ENCODE measurements at regions not wholly inside any gene's neighbourhood (a gene's known extent, or its start where the extent isn't known, plus 50 kb on each side); places are given as distances from the start of the nearest gene placed in this dataset.

DNA sequence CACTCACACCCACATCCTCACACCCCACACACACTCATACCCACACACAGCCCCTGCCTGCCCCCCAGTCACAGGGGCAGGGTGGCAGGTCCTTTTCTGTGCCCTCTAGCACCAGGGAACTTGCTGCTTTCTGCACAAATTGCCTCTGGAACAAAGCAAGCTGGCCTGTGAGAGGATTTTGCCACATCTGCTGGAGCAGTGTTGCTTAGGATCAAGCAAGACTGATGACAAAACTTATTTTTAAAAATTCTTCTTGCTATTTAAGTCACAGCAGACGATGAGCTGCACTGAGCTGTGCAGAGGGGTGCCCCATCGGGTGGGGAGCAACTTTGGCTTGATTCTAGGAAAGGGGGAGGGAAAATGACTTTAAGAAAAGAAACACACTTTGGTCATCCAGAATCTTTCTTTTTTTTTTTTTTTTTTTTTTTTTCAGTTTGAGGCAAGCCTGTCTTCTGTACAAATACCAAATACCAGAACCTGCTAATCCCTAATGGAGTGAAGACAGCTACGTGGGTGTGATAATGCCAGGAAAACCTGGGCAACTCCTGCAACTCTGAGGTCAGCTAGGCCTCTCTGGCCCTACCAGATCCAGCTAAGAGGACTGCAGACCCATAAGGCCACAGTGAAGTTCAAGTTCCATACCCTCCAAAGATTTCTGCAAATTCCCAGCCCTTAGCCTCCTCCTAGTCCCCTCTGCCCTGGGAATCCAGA lies 195.3 kb downstream of the ABHD5 start:
- Mint-ChIP-seq H3K27me3 (peaks cover 3% of the 10 kb centered on the region), H3K4me1 (ENCODE audit: low read depth) (no peaks in the 10 kb centered on the region), H3K9me3 (ENCODE audit: low read depth) (no peaks in the 10 kb centered on the region), H3K4me3 (no peak overlapping the region), H3K36me3 (no peaks in the 10 kb centered on the region), H3K27ac (no peak overlapping the region)

- Mint-ChIP-seq H3K36me3 (no peaks in the 10 kb centered on the region), H3K4me3 (no peak overlapping the region), H3K27me3 (peaks cover 29% of the 10 kb centered on the region), H3K9me3 (ENCODE audit: low read depth) (no peaks in the 10 kb centered on the region), H3K4me1 (ENCODE audit: low read depth) (peaks cover 9% of the 10 kb centered on the region), H3K27ac (no peak overlapping the region)
These were observed 201.3 kb downstream of the ABHD5 start for GRCh38 chr3:43892061-43892460.

DNA sequence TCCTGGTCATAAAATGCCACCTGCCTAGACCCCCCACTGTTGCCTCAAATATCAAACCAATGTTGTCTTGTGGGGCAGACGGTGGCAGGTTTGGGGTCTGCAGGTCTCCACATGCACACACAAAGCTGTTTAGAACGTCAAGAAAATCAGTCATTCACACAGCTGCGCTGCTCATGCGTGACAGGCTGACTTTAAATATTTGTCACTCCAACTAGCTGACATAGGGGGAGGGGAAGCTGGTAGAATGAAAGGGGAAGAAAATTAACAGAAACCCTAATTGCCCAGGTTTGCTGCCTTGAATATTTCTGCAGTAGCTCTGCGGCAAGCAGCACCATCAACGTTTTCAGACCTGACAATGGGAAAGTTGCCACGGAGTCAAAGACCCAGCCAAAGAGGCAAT lies 201.8 kb downstream of the ABHD5 start:
- Mint-ChIP-seq H3K27ac (no peak overlapping the region), H3K4me3 (no peak overlapping the region)

GRCh38 chr3:43893727-43894126 lies 203.0 kb downstream of the ABHD5 start:
- Mint-ChIP-seq H3K9me3 (ENCODE audit: low read depth) (no peaks in the 10 kb centered on the region), H3K27ac (no peak overlapping the region), H3K4me3 (peak overlapping the region; percentile 72), H3K27me3 (peaks cover 35% of the 10 kb centered on the region), H3K4me1 (ENCODE audit: low read depth) (peaks cover 9% of the 10 kb centered on the region), H3K36me3 (no peaks in the 10 kb centered on the region)

More for the DNA sequence above, 201.8 kb downstream of the ABHD5 start:
- Mint-ChIP-seq H3K36me3 (no peaks in the 10 kb centered on the region), H3K4me1 (ENCODE audit: low read depth) (peaks cover 9% of the 10 kb centered on the region), H3K27me3 (peaks cover 29% of the 10 kb centered on the region), H3K9me3 (ENCODE audit: low read depth) (no peaks in the 10 kb centered on the region)

- peaks cover 9% of the 10 kb centered on the region for H3K4me1 Mint-ChIP-seq (ENCODE audit: low read depth)
- peaks cover 35% of the 10 kb centered on the region for H3K27me3 Mint-ChIP-seq
- no peak overlapping the region for H3K27ac Mint-ChIP-seq
- peak overlapping the region; percentile 72 for H3K4me3 Mint-ChIP-seq
- H3K9me3 Mint-ChIP-seq (ENCODE audit: low read depth) = no peaks in the 10 kb centered on the region
- no peaks in the 10 kb centered on the region for H3K36me3 Mint-ChIP-seq
These were observed 203.7 kb downstream of the ABHD5 start for GRCh38 chr3:43894176-43895049.

GRCh38 chr3:43895573-43895972 lies 204.8 kb downstream of the ABHD5 start:
- H3K9me3 Mint-ChIP-seq (ENCODE audit: low read depth) = no peaks in the 10 kb centered on the region
- peaks cover 9% of the 10 kb centered on the region for H3K4me1 Mint-ChIP-seq (ENCODE audit: low read depth)
- no peak overlapping the region for H3K27ac Mint-ChIP-seq
- peaks cover 34% of the 10 kb centered on the region for H3K27me3 Mint-ChIP-seq
- no peaks in the 10 kb centered on the region for H3K36me3 Mint-ChIP-seq
- H3K4me3 Mint-ChIP-seq = no peak overlapping the region

- Mint-ChIP-seq H3K36me3 (no peaks in the 10 kb centered on the region), H3K27me3 (peaks cover 13% of the 10 kb centered on the region), H3K9me3 (ENCODE audit: low read depth) (no peaks in the 10 kb centered on the region), H3K27ac (no peak overlapping the region), H3K4me1 (ENCODE audit: low read depth) (no peaks in the 10 kb centered on the region), H3K4me3 (no peak overlapping the region)
These were observed 211.7 kb downstream of the ABHD5 start for GRCh38 chr3:43902415-43902814.

- Mint-ChIP-seq H3K36me3 (no peaks in the 10 kb centered on the region), H3K4me1 (ENCODE audit: low read depth) (no peaks in the 10 kb centered on the region), H3K27ac (no peak overlapping the region), H3K9me3 (ENCODE audit: low read depth) (no peaks in the 10 kb centered on the region), H3K4me3 (no peak overlapping the region), H3K27me3 (peaks cover 5% of the 10 kb centered on the region)
These were observed 214.4 kb downstream of the ABHD5 start for GRCh38 chr3:43905157-43905556.

GRCh38 chr3:43906849-43907507 lies 216.2 kb downstream of the ABHD5 start:
- Mint-ChIP-seq H3K36me3 (no peaks in the 10 kb centered on the region), H3K27ac (no peak overlapping the region), H3K27me3 (peaks cover 5% of the 10 kb centered on the region), H3K4me1 (ENCODE audit: low read depth) (no peaks in the 10 kb centered on the region), H3K9me3 (ENCODE audit: low read depth) (no peaks in the 10 kb centered on the region), H3K4me3 (no peak overlapping the region)

DNA sequence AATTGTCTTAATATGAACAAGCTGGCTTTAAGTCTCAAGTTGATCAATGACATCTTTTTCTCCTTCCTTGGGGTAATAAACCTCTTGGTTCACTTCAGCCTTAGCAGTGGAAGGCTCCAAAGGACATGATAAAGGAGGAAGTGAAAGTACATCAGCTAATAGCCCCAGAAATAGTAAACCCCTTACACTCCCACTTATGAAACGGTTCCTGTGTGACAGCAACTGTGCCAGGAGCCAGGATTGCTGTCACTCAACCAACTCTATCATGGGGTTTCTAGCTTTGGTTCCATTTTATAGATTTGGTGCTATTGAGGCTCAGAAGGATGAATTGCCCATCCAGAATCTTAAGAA lies 216.7 kb downstream of the ABHD5 start:
- no peak overlapping the region for H3K27ac Mint-ChIP-seq
- no peaks in the 10 kb centered on the region for H3K4me1 Mint-ChIP-seq (ENCODE audit: low read depth)
- H3K27me3 Mint-ChIP-seq = peaks cover 5% of the 10 kb centered on the region
- no peak overlapping the region for H3K4me3 Mint-ChIP-seq
- no peaks in the 10 kb centered on the region for H3K36me3 Mint-ChIP-seq
- no peaks in the 10 kb centered on the region for H3K9me3 Mint-ChIP-seq (ENCODE audit: low read depth)

DNA sequence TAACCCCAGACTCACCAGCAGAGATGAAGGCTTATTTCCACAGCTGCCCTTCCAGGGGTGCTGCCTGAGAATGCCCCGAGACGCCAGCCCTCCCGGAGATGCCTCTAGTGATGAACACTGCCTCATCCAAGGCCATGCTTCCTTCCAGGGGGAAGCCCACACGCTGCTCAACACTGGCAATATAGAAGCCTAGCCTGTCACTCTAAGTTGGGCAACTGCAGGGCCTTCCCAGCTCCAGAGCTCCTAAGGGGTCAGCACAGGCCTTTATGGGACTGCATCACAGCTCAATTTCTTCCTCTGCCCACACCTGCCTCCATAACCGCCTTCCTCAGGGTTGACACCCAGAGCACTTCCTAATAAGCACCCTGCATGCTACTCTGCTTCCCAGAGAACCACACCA lies 217.7 kb downstream of the ABHD5 start:
- Mint-ChIP-seq H3K27me3 (peaks cover 5% of the 10 kb centered on the region), H3K4me3 (no peak overlapping the region), H3K4me1 (ENCODE audit: low read depth) (no peaks in the 10 kb centered on the region), H3K36me3 (no peaks in the 10 kb centered on the region), H3K27ac (no peak overlapping the region), H3K9me3 (ENCODE audit: low read depth) (no peaks in the 10 kb centered on the region)

- Mint-ChIP-seq H3K27me3 (peaks cover 5% of the 10 kb centered on the region), H3K4me3 (no peak overlapping the region)
These were observed 218.4 kb downstream of the ABHD5 start for GRCh38 chr3:43909149-43909548.

GRCh38 chr3:43910750-43911149 lies 220.0 kb downstream of the ABHD5 start:
- peaks cover 4% of the 10 kb centered on the region for H3K27me3 Mint-ChIP-seq
- no peaks in the 10 kb centered on the region for H3K36me3 Mint-ChIP-seq
- no peak overlapping the region for H3K4me3 Mint-ChIP-seq
- H3K9me3 Mint-ChIP-seq (ENCODE audit: low read depth) = no peaks in the 10 kb centered on the region
- H3K4me1 Mint-ChIP-seq (ENCODE audit: low read depth) = no peaks in the 10 kb centered on the region
- H3K27ac Mint-ChIP-seq = no peak overlapping the region

More at GRCh38 chr3:43909149-43909548, 218.4 kb downstream of the ABHD5 start:
- Mint-ChIP-seq H3K4me1 (ENCODE audit: low read depth) (no peaks in the 10 kb centered on the region), H3K27ac (no peak overlapping the region), H3K9me3 (ENCODE audit: low read depth) (no peaks in the 10 kb centered on the region), H3K36me3 (no peaks in the 10 kb centered on the region)

GRCh38 chr3:43913036-43913948 lies 222.6 kb downstream of the ABHD5 start:
- H3K27me3 Mint-ChIP-seq = no peaks in the 10 kb centered on the region
- H3K36me3 Mint-ChIP-seq = no peaks in the 10 kb centered on the region
- no peak overlapping the region for H3K4me3 Mint-ChIP-seq
- H3K27ac Mint-ChIP-seq = no peak overlapping the region
- H3K9me3 Mint-ChIP-seq (ENCODE audit: low read depth) = no peaks in the 10 kb centered on the region
- H3K4me1 Mint-ChIP-seq (ENCODE audit: low read depth) = no peaks in the 10 kb centered on the region
